IMR-90 (cell line): ENCODE measurements at regions not wholly inside any gene's neighbourhood (a gene's known extent, or its start where the extent isn't known, plus 50 kb on each side); places are given as distances from the start of the nearest gene placed in this dataset.

ENCODE experiments used
- ATAC-seq: fragments of 200-7000 bp; cut with Tn5 transposase; 2 replicates; pipeline ENCODE4 v1.9.1; 2020; ENCODE audit warnings: low read depth, mild to moderate bottlenecking, moderate library complexity
- BruUV-seq: library from RNA; stranded (reverse); fragments of 400-500 nt; replicated peaks from 2 replicates; lab custom pipeline; 2021; lab: Mats Ljungman, UMichigan
- CTCF ChIA-PET: fragments of 300-600 bp; formaldehyde crosslinking; extraction: SDS; loops from one replicate; lab custom pipeline; 2021; ENCODE audit warnings: antibody characterized with exemption; lab: Yijun Ruan, JAX
- POLR2A ChIA-PET: fragments of 300-600 bp; sonication (Branson Sonifier 250); formaldehyde crosslinking; loops from one replicate; lab custom pipeline; 2022; ENCODE audit warnings: antibody characterized with exemption; ENCODE audit not compliant: unreplicated experiment; lab: Charles Lee
- DNase-seq: peaks from one replicate; pipeline ENCODE4 v3.0.0; 2013
- H2AFZ ChIP-seq: replicated peaks from 2 replicates; pipeline ENCODE3; 2013; ENCODE audit warnings: low read length, mild to moderate bottlenecking; ENCODE audit not compliant: poor library complexity
- H2AK5ac ChIP-seq: 2 replicates; pipeline ENCODE4 v1.6.1; 2013; ENCODE audit warnings: low read depth, low read length, inconsistent platforms
- H2AK9ac ChIP-seq: replicated peaks from 2 replicates; pipeline ENCODE3; 2013; ENCODE audit warnings: mild to moderate bottlenecking, low read depth, low read length, moderate library complexity; ENCODE audit not compliant: poor library complexity
- H2BK120ac ChIP-seq: 2 replicates; pipeline ENCODE4 v1.6.1; 2013; ENCODE audit warnings: low read depth, low read length, inconsistent platforms
- H2BK15ac ChIP-seq: 3 replicates; pipeline ENCODE4 v1.6.1; 2013; ENCODE audit warnings: low read depth, low read length, inconsistent platforms
- H2BK20ac ChIP-seq: 2 replicates; pipeline ENCODE4 v1.6.1; 2013; ENCODE audit warnings: low read depth, mild to moderate bottlenecking, inconsistent platforms, low read length, moderate library complexity
- H2BK5ac ChIP-seq: 2 replicates; pipeline ENCODE4 v1.6.1; 2013; ENCODE audit warnings: mild to moderate bottlenecking, low read depth, low read length, inconsistent platforms; ENCODE audit not compliant: poor library complexity, severe bottlenecking
- H3K14ac ChIP-seq: replicated peaks from 2 replicates; pipeline ENCODE4 v1.6.1; 2013; ENCODE audit warnings: low read depth, low read length, inconsistent platforms
- H3K18ac ChIP-seq: 2 replicates; pipeline ENCODE4 v1.6.1; 2013; ENCODE audit warnings: low read depth, low read length, control low read depth
- H3K23ac ChIP-seq: 2 replicates; pipeline ENCODE4 v1.6.1; 2013; ENCODE audit warnings: low read depth, low read length, inconsistent platforms
- H3K27ac ChIP-seq: 2 replicates; pipeline ENCODE4 v1.5.1; 2013; ENCODE audit warnings: mild to moderate bottlenecking, control low read depth, low read length; ENCODE audit not compliant: insufficient read depth
- H3K27me3 ChIP-seq: 2 replicates; pipeline ENCODE4 v1.6.1; 2013; ENCODE audit warnings: low read length; ENCODE audit not compliant: control insufficient read depth, insufficient read depth
- H3K36me3 ChIP-seq: 2 replicates; pipeline ENCODE4 v1.6.1; 2013; ENCODE audit warnings: low read length, mixed read lengths; ENCODE audit not compliant: control insufficient read depth, insufficient read depth
- H3K4ac ChIP-seq: 2 replicates; pipeline ENCODE4 v1.6.1; 2013; ENCODE audit warnings: low read depth, low read length, inconsistent platforms
- H3K4me1 ChIP-seq: 2 replicates; pipeline ENCODE4 v1.6.1; 2013; ENCODE audit warnings: low read length, mixed read lengths; ENCODE audit not compliant: control insufficient read depth, insufficient read depth
- H3K4me2 ChIP-seq: 2 replicates; pipeline ENCODE4 v1.6.1; 2013; ENCODE audit warnings: low read depth, mild to moderate bottlenecking, control low read depth, low read length, moderate library complexity
- H3K4me3 ChIP-seq: 2 replicates; pipeline ENCODE4 v1.5.1; 2013; ENCODE audit warnings: low read depth, mild to moderate bottlenecking, control low read depth, low read length, moderate library complexity; ENCODE audit not compliant: insufficient read depth
- H3K56ac ChIP-seq: 2 replicates; pipeline ENCODE4 v1.6.1; 2013; ENCODE audit warnings: low read length, inconsistent platforms; ENCODE audit not compliant: insufficient read depth; ENCODE audit errors: extremely low read depth
- H3K79me1 ChIP-seq, 2 experiments: 2 replicates each; pipeline ENCODE4 v1.6.1; 2013; ENCODE audit warnings: low read length in 2 of 2, inconsistent platforms in 1 of 2, low read depth in 1 of 2
- H3K9ac ChIP-seq: 2 replicates; pipeline ENCODE4 v1.6.1; 2013; ENCODE audit warnings: low read depth, low read length, control low read depth
- H3K9me1 ChIP-seq: 2 replicates; pipeline ENCODE4 v1.6.1; 2013; ENCODE audit warnings: low read length, inconsistent platforms; ENCODE audit not compliant: insufficient read depth
- H3K9me3 ChIP-seq: 2 replicates; pipeline ENCODE4 v1.6.1; 2013; ENCODE audit warnings: low read length; ENCODE audit not compliant: control insufficient read depth, insufficient read depth
- H4K20me1 ChIP-seq: 2 replicates; pipeline ENCODE4 v1.6.1; 2013; ENCODE audit warnings: low read length, inconsistent platforms; ENCODE audit not compliant: insufficient read depth
- H4K5ac ChIP-seq: 2 replicates; pipeline ENCODE4 v1.6.1; 2013; ENCODE audit warnings: mild to moderate bottlenecking, low read depth, low read length, control low read depth
- H4K8ac ChIP-seq, 2 experiments: 2 replicates each; pipeline ENCODE4 v1.6.1; 2013; ENCODE audit warnings: low read depth in 2 of 2, low read length in 2 of 2, control low read depth in 1 of 2, inconsistent platforms in 1 of 2
- H4K91ac ChIP-seq: 2 replicates; pipeline ENCODE4 v1.6.1; 2013; ENCODE audit warnings: low read depth, low read length, inconsistent platforms; ENCODE audit not compliant: insufficient read depth
- BHLHE40 ChIP-seq: fragments of 150-350 bp; IDR thresholded peaks from 2 replicates; pipeline ENCODE4 v1.6.1; 2016; ENCODE audit warnings: mild to moderate bottlenecking, low read depth, low read length
- CHD1 ChIP-seq: IDR thresholded peaks from 2 replicates; pipeline ENCODE4 v1.6.1; 2012; ENCODE audit warnings: low read depth, low read length, improper control_type of control experiment
- RAD21 ChIP-seq: IDR thresholded peaks from 2 replicates; pipeline ENCODE4 v1.6.1; 2012; ENCODE audit warnings: low read length, improper control_type of control experiment
- RFX5 ChIP-seq: IDR thresholded peaks from 2 replicates; pipeline ENCODE4 v1.8.0; 2012; ENCODE audit warnings: low read depth, mild to moderate bottlenecking, low read length, moderate library complexity
- dilution Hi-C: fragments of 300-500 bp; cut with HindIII; formaldehyde crosslinking; loops from one replicate; pipeline ENCODE4 v1.14.3; 2018; ENCODE audit warnings: low sequenced_read_pairs; ENCODE audit not compliant: unreplicated experiment
- in situ Hi-C: fragments of 300-500 bp; cut with MboI; formaldehyde crosslinking; loops from 3 replicates; pipeline ENCODE4 v1.14.3; 2019; ENCODE audit warnings: low sequenced_read_pairs, inconsistent platforms, mixed read lengths
- intact Hi-C: fragments of 100-400 bp; cut with micrococcal nuclease; formaldehyde crosslinking; loops from 2 replicates; pipeline ENCODE4 v1.10.0; 2022

- Histone ChIP-seq H3K79me1 (no peaks in the 10 kb centered on the region), H3K9me1 (no peaks in the 10 kb centered on the region), H4K8ac (no peak overlapping the region), H4K91ac (no peak overlapping the region), H3K4me3 (no peak overlapping the region), H2BK20ac (no peak overlapping the region), H2BK15ac (no peak overlapping the region), H2AK5ac (no peak overlapping the region), H2BK120ac (no peak overlapping the region), H3K9me3 (no peaks in the 10 kb centered on the region), H3K9ac (no peak overlapping the region), H3K18ac (no peak overlapping the region), H3K14ac (no peak overlapping the region), H4K20me1 (no peaks in the 10 kb centered on the region), H2BK5ac (no peak overlapping the region), H2AFZ (no peak overlapping the region), H3K56ac (no peak overlapping the region), H3K27ac (no peak overlapping the region), H3K36me3 (no peaks in the 10 kb centered on the region), H3K23ac (no peak overlapping the region), H3K4me1 (no peaks in the 10 kb centered on the region), H2AK9ac (no peak overlapping the region), H3K4me2 (no peak overlapping the region), H4K5ac (no peak overlapping the region), H3K4ac (no peak overlapping the region), H3K27me3 (no peaks in the 10 kb centered on the region)
- in situ Hi-C loops = no loop called here
- ChIA-PET POLR2A (no interaction called here), CTCF (no interaction called here)
- no TSS peak for BruUV-seq
- dilution Hi-C loops = no loop called here
- TF ChIP-seq CHD1 (no peak), RAD21 (no peak), RFX5 (no peak), BHLHE40 (no peak)
- ATAC-seq (no peak), DNase-seq (no peak)
- intact Hi-C loops = no loop called here
These were observed 98.0 kb upstream of the ARHGEF26 start for GRCh38 chr3:154023148-154023547.
